ENCODE measurements at regions not wholly inside any gene's neighbourhood (a gene's known extent, or its start where the extent isn't known, plus 50 kb on each side); places are given as distances from the start of the nearest gene placed in this dataset.
"Not testable (repeated sequence)": the region's sequence is repeated elsewhere in the genome, so short reads cannot be mapped to it uniquely, and the experiment has no call there.

- DNase-seq, result no peak
Observed at GRCh38 chr4:181119186-181119585, 1124.0 kb upstream of the TENM3 start.

GRCh38 chr4:181121733-181122132 is 1121.5 kb upstream of the TENM3 start:
- no peak for DNase-seq

- no peak for DNase-seq
Observed at GRCh38 chr4:181127171-181127570, 1116.0 kb upstream of the TENM3 start.

GRCh38 chr4:181130317-181130716 is 1112.9 kb upstream of the TENM3 start:
- not testable (repeated sequence) for DNase-seq

- no peak for DNase-seq
Observed at GRCh38 chr4:181137351-181137750, 1105.9 kb upstream of the TENM3 start.

- no peak for DNase-seq
Observed at GRCh38 chr4:181138116-181138515, 1105.1 kb upstream of the TENM3 start.

- DNase-seq, result no peak
Observed at GRCh38 chr4:181140037-181140603, 1103.1 kb upstream of the TENM3 start.

- DNase-seq, result peak; percentile 70 to 77
Observed at GRCh38 chr4:181143250-181143854, 1099.8 kb upstream of the TENM3 start.

GRCh38 chr4:181146051-181146450 is 1097.2 kb upstream of the TENM3 start:
- no peak for DNase-seq

- DNase-seq, result no peak
Observed at GRCh38 chr4:181147416-181147951, 1095.7 kb upstream of the TENM3 start.

GRCh38 chr4:181148470-181148869 is 1094.7 kb upstream of the TENM3 start:
- no peak for DNase-seq

GRCh38 chr4:181150191-181150590 is 1093.0 kb upstream of the TENM3 start:
- no peak for DNase-seq

GRCh38 chr4:181151856-181152255 is 1091.3 kb upstream of the TENM3 start:
- no peak for DNase-seq

- no peak for DNase-seq
Observed at GRCh38 chr4:181157647-181158046, 1085.6 kb upstream of the TENM3 start.

- no peak for DNase-seq
Observed at GRCh38 chr4:181158971-181159370, 1084.2 kb upstream of the TENM3 start.

GRCh38 chr4:181161669-181162068 is 1081.5 kb upstream of the TENM3 start:
- no peak for DNase-seq

- no peak for DNase-seq
Observed at GRCh38 chr4:181162266-181162665, 1080.9 kb upstream of the TENM3 start.

- no peak for DNase-seq
Observed at GRCh38 chr4:181162676-181163075, 1080.5 kb upstream of the TENM3 start.

- no peak for DNase-seq
Observed at GRCh38 chr4:181166742-181167399, 1076.3 kb upstream of the TENM3 start.

- no peak for DNase-seq
Observed at GRCh38 chr4:181168011-181168805, 1075.0 kb upstream of the TENM3 start.

- no peak for DNase-seq
Observed at GRCh38 chr4:181173046-181173445, 1070.2 kb upstream of the TENM3 start.

GRCh38 chr4:181176306-181176705 is 1066.9 kb upstream of the TENM3 start:
- DNase-seq, result no peak

GRCh38 chr4:181181331-181181730 is 1061.9 kb upstream of the TENM3 start:
- DNase-seq, result no peak

Measured in activated CD4-positive, alpha-beta T cell treated with anti-CD3 and anti-CD28 coated beads, Interleukin-2, amount 50 U/mL, for 48 hours (primary cell).